HG03354 (cell line): ENCODE measurements at regions not wholly inside any gene's neighbourhood (a gene's known extent, or its start where the extent isn't known, plus 50 kb on each side); places are given as distances from the start of the nearest gene placed in this dataset.
"Not testable (repeated sequence)": the region's sequence is repeated elsewhere in the genome, so short reads cannot be mapped to it uniquely, and the experiment has no call there.

Experiments
- ATAC-seq: cut with Tn5 transposase; IDR thresholded peaks from one replicate; pipeline ENCODE4 v1.9.1; 2021; ENCODE audit warnings: mild to moderate bottlenecking; ENCODE audit not compliant: unreplicated experiment, poor library complexity, severe bottlenecking

DNA sequence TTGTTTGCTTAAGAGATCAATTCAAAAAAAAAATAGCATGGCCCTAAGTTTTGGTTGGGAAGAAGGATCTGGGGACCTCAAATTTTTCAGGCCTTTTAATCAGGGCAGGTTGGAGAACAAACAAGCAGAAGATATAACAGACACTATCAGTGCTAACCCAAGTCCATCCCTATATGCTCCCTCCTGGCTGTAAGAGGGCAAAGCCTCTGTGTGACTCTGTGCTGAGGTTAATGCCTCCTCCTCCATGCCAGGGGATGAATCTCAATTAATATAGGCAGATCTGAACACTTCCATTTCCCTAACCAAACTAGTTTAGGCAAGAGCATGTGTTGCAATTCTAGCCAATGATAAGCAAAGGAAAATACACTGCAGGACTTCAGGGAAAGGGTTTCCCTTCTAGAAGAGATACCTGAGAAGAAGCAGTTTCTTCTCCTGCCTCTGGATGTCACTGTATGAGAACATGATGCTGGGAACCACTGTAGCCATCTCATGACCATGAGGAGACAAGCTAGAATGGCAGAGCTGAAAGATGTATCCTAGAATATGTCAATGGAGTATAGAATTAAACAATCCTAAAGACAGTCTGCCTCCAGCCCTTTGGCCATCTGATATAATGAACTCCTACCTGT lies 76.0 kb downstream of the CHD9NB start:
- ATAC-seq = peak; percentile 80

DNA sequence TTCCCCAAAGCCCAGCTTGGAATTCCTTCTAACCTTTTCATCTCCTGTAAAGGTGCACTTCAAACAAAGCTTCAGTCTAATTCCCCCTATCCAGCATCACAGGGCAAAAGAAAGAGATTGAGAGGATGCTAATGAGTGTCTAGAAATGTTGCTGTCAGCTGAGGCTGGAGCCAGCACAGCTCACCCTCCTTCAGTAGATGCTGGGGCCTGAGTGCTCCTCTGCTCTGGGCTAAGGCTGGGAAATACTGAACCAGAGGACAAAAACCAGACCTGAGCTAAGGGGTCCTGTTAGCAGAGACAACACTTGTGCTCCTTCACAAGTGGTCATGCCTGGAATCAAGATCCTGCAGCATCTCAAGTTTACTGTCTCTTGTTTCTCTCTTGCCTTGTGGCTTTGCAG lies 85.0 kb downstream of the CHD9NB start:
- ATAC-seq = no peak

DNA sequence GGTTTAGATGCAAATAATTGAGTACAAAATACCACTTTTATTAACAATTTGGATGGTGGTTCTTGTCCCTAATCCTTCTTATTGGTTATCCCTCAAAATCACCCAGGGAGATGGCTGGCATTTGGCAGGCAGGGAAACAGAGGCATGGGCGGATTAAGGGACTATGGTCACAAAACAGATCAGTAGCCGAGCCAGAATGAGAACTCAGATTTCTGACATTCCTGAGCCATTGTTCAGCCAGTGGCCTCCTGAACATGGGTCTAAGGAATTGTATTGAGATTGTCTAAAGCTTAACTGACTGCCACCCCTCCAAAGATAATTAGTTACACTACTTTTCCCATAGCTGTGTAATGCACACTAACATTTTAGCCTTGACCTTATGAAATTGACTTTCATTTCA lies 88.4 kb downstream of the CHD9NB start:
- ATAC-seq = no peak

DNA sequence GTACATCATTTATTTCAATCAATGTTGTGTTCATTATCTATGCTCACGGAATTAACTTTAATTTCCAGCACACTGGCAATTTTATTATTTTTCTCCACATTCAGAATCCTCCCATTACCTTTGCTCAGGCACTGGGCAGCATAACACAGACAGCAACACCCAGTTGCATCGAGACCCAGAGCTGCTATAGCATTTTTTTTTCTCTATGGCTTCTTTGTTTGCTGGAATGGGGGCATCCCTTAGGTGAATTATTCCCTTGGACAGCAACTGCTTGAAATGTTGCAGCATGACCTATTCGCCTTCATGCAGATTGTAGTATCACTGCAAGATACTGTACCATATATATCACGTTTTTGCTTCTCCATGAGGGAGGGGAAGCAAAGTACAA lies 88.8 kb downstream of the CHD9NB start:
- ATAC-seq = no peak

- ATAC-seq = no peak
Measured at GRCh38 chr16:52963212-52963854, 89.4 kb downstream of the CHD9NB start.

- ATAC-seq = no peak
Measured at GRCh38 chr16:52958951-52959350, 93.7 kb downstream of the CHD9NB start.

DNA sequence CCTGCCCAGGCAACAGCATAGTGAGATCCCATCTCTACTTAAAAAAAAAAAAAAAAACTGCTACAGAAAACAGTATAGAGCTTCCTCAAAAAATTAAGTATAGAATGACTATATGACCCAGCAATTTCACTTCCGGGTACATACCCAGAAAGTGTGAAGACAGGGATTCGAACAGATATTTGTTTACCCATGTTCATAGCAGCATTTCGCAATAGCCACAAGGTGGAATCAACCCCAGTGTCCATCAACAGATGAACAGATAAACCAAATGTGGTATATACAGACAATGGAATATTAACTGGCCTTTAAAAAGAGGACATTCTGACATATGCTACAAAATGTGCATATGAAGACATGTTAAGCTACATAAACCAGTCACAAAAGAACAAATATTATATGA lies 95.5 kb downstream of the CHD9NB start:
- ATAC-seq = no peak

DNA sequence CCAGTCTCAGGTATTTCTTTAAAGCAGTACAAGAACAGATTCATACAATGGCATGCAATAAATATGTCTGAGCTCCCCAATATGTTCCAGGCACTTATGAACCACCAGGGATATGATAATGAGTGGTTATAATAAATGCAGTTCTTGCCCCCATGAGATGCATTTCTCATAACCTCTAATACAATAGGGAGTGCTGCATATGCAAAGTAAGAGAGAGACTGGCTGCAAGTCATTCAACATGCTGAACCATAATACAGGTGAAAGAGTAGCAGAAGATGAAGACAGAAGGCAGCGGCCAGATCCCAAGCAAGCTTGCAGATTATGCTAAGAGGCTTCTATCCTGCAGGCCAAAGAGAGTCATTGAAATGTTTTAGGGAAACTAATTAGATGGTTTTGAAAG lies 96.7 kb downstream of the CHD9NB start:
- ATAC-seq = no peak

GRCh38 chr16:52953215-52953614 lies 99.5 kb downstream of the CHD9NB start:
- no peak for ATAC-seq

- no peak for ATAC-seq
Measured at GRCh38 chr16:52948946-52949345, 103.8 kb downstream of the CHD9NB start.

DNA sequence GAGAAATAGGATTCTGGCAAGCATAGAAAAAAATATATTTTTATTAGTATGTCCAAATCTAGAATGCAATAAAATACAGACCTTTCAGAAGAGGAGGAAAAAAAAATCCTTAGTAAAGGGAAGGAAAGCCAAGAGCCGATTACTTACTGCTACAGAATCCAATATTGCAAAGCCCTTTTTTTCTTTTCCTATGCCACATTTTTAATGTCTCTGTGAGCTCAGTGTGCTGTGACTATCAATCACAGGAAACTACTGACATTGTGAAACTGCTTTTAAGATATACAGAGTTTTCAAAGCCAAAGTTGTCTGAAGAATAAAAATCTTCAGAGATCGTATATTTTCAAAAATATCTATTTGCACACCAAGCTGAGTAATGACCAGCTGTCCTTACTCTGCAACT lies 120.4 kb downstream of the CHD9NB start:
- ATAC-seq = no peak

GRCh38 chr16:52929478-52930400 lies 123.0 kb downstream of the CHD9NB start:
- ATAC-seq = no peak

DNA sequence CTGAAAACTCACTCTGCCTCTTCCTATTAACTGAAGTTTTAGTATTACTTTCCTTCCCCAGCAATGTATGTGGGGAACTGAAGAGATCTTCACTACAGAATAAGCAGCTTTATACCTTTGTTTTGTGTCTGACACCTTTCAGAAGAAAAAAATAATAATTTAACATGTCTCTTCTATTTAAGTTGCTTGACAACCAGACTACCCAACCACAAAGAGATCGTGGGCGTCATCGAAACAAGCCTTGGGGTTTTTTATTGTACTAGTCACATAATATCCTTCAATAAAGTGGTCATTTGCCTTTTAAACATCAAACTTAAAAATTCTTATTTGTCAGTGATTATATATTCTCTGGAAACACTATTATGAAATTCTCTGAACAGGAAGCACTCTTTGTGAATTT lies 123.7 kb downstream of the CHD9NB start:
- ATAC-seq = no peak

GRCh38 chr16:52925143-52925542 lies 127.6 kb downstream of the CHD9NB start:
- ATAC-seq = no peak

- ATAC-seq = no peak
Measured at GRCh38 chr16:52924162-52924561, 128.5 kb downstream of the CHD9NB start.

DNA sequence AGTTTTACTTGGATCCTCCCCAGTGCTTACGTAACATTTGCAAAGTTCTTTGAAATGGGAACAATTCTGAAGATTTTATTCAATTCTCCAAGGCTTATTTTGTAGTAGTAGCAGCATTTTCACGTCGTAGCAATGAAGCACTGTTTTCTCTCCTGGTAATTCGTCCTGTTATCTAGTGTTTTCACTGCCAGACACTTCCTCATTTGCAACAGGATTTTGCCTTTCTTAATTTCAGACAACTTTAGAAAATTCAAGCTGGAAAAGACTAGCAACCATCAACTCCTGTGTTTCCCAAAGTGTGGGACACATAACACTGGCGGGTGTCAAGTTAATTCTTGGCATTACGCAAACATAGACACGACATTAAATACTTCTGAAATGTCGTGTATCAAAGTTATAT lies 131.6 kb downstream of the CHD9NB start:
- no peak for ATAC-seq

DNA sequence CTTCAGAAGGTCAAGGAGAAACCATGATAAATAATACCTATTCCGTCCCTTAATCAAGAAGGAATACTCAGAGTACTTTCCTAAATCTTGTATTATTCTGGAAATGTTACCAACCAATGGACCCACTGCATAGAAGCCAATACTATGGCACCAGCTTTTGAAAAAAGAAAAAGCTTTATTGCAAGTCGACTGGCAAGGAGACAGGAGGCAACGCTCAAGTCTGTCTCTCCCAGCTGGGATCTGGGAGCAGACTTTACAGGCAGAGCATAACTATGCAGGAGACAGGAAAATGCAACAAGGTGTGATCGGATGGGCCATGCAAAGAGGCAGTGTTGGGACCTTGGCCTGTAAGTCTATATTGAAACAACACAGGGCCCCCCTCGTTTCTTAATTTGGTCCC lies 132.4 kb downstream of the CHD9NB start:
- ATAC-seq = no peak

DNA sequence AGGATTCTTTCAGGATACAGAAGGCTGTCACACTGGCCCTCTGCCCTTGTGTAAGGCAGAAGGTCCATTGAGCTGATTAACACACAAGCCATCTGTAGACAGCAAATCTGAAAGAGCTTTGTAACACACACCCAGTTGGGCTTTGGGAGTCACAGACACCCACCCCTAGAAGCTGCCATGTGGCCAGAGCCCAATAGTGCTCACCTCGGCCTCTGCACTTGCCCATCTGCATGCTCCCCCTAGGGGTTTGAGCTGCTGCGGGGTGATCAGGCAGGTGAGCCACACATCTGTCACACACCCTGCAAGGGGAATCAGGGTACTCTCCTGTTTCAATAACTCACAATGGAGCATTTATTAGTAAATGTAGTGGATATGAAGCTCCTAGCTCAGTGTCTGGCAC lies 138.3 kb downstream of the CHD9NB start:
- ATAC-seq = no peak

DNA sequence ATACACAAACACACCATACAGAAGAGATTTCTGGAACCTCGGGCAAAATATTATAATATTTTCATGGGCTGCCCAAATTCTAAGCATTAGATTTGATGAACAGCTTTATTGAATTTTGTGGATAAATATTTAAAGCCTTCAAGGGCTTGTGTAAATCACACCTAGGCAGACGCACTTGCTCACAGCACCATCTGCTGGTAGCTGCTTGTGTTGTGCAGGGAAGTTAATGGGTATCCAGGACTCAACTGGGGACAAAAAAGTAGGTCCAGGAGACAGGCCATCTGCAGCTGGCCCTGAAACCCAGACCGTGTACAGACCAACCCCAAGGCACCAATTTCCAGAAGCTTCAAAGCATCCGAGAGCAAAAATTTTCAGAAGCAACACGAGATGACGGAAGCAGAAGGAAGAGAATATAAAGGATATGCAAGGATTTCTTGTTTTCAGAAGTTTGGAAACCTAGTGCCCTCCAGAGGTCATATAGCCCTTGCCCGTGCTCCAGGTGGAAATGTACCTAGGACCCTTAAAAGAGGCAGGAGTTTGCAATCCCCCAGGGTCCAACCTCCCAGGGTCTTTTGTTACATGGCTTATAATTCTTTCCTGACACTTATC lies 140.0 kb downstream of the CHD9NB start:
- peak; percentile 73 for ATAC-seq

DNA sequence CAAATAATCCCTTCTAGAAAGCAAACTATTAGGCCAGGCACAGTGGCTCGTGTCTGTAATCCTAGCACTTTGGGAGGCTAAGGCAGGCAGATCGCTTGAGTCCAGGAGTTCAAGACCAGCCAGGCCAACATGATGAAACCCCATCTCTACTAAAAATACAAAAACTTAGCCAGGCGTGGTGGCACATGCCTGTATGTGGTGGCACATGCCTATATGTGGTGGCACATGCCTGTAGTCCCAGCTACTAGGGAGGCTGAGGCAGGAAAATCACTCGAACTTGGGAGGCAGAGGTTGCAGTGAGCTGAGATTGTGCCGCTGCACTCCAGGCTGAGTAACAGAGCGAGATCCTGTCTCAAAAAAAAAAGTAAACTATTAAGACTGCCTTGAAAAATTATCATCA lies 144.6 kb downstream of the CHD9NB start:
- not testable (repeated sequence) for ATAC-seq
